ENCODE measurements at regions not wholly inside any gene's neighbourhood (a gene's known extent, or its start where the extent isn't known, plus 50 kb on each side); places are given as distances from the start of the nearest gene placed in this dataset.

GRCh38 chr2:16496426-16497388, 168.9 kb downstream of the CYRIA start:
- TF ChIP-seq, protein P1, sequence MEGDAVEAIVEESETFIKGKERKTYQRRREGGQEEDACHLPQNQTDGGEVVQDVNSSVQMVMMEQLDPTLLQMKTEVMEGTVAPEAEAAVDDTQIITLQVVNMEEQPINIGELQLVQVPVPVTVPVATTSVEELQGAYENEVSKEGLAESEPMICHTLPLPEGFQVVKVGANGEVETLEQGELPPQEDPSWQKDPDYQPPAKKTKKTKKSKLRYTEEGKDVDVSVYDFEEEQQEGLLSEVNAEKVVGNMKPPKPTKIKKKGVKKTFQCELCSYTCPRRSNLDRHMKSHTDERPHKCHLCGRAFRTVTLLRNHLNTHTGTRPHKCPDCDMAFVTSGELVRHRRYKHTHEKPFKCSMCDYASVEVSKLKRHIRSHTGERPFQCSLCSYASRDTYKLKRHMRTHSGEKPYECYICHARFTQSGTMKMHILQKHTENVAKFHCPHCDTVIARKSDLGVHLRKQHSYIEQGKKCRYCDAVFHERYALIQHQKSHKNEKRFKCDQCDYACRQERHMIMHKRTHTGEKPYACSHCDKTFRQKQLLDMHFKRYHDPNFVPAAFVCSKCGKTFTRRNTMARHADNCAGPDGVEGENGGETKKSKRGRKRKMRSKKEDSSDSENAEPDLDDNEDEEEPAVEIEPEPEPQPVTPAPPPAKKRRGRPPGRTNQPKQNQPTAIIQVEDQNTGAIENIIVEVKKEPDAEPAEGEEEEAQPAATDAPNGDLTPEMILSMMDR (IDR thresholded peaks at IDR 0.05) = no peak
- TF ChIP-seq POLR2A (IDR thresholded peaks at IDR 0.05) = no peak
